MM.1S (cell line): ENCODE measurements at regions not wholly inside any gene's neighbourhood (a gene's known extent, or its start where the extent isn't known, plus 50 kb on each side); places are given as distances from the start of the nearest gene placed in this dataset.

Source experiments
- DNase-seq: peaks from one replicate; pipeline ENCODE4 v3.0.0-alpha.2; 2015
- H2AFZ ChIP-seq: fragments of 300-600 bp; sonication (generic); 2 replicates; pipeline ENCODE4 v1.6.0; 2016; ENCODE audit warnings: antibody characterized with exemption, low read length
- H3F3A ChIP-seq: fragments of 300-600 bp; sonication (generic); 2 replicates; pipeline ENCODE4 v1.6.1; 2016; ENCODE audit warnings: mild to moderate bottlenecking, antibody characterized with exemption, low read length, moderate library complexity, mixed read lengths; ENCODE audit not compliant: insufficient read depth
- H3K27ac ChIP-seq: fragments of 300-600 bp; sonication (generic); 2 replicates; pipeline ENCODE4 v1.5.1; 2016; ENCODE audit warnings: mild to moderate bottlenecking, low read length
- H3K27me3 ChIP-seq: fragments of 300-600 bp; sonication (generic); replicated peaks from 2 replicates; pipeline ENCODE4 v1.6.0; 2016; ENCODE audit warnings: low read length; ENCODE audit not compliant: insufficient read depth
- H3K36me3 ChIP-seq: fragments of 300-600 bp; sonication (generic); replicated peaks from 2 replicates; pipeline ENCODE4 v1.6.1; 2016; ENCODE audit warnings: mild to moderate bottlenecking, low read length, mixed read lengths; ENCODE audit not compliant: insufficient read depth
- H3K4me1 ChIP-seq: fragments of 300-600 bp; sonication (generic); 2 replicates; pipeline ENCODE4 v1.6.1; 2016; ENCODE audit warnings: low read length, mixed read lengths
- H3K4me2 ChIP-seq: fragments of 300-600 bp; sonication (generic); 2 replicates; pipeline ENCODE4 v1.6.0; 2016; ENCODE audit warnings: low read depth, low read length
- H3K4me3 ChIP-seq: fragments of 300-600 bp; sonication (generic); 2 replicates; pipeline ENCODE4 v1.5.1; 2016; ENCODE audit warnings: low read length, mixed read lengths
- H3K79me2 ChIP-seq: fragments of 300-600 bp; sonication (generic); 2 replicates; pipeline ENCODE4 v1.6.1; 2016; ENCODE audit warnings: mixed run types, low read length, mixed read lengths
- H3K9ac ChIP-seq: fragments of 300-600 bp; sonication (generic); 2 replicates; pipeline ENCODE4 v1.6.1; 2016; ENCODE audit warnings: low read length, mixed read lengths
- H3K9me2 ChIP-seq: fragments of 300-600 bp; sonication (generic); replicated peaks from 2 replicates; pipeline ENCODE4 v1.6.1; 2016; ENCODE audit warnings: mild to moderate bottlenecking, low read length, mixed read lengths; ENCODE audit not compliant: insufficient read depth
- H3K9me3 ChIP-seq: fragments of 300-600 bp; sonication (generic); replicated peaks from 2 replicates; pipeline ENCODE4 v1.6.1; 2016; ENCODE audit warnings: mild to moderate bottlenecking, low read length, mixed read lengths; ENCODE audit not compliant: insufficient read depth
- H4K20me1 ChIP-seq: fragments of 300-600 bp; sonication (generic); 2 replicates; pipeline ENCODE4 v1.6.1; 2016; ENCODE audit warnings: mild to moderate bottlenecking, low read length, moderate library complexity, mixed read lengths; ENCODE audit not compliant: insufficient read depth
- EZH2 ChIP-seq: fragments of 300-600 bp; sonication (generic); optimal IDR thresholded peaks from 2 replicates; pipeline ENCODE3; 2017; ENCODE audit warnings: low read depth, mild to moderate bottlenecking, antibody characterized with exemption, low read length, mixed read lengths
- EZH2phosphoT487 ChIP-seq: fragments of 300-600 bp; sonication (generic); IDR thresholded peaks from 2 replicates; pipeline ENCODE4 v1.6.1; 2018; ENCODE audit warnings: antibody characterized with exemption, low read length
- TF ChIP-seq, protein P1 (sequence below): fragments of 300-600 bp; sonication (generic); IDR thresholded peaks from 2 replicates; pipeline ENCODE4 v1.5.1; 2016; ENCODE audit warnings: antibody characterized with exemption, low read length, mixed read lengths

DNA sequence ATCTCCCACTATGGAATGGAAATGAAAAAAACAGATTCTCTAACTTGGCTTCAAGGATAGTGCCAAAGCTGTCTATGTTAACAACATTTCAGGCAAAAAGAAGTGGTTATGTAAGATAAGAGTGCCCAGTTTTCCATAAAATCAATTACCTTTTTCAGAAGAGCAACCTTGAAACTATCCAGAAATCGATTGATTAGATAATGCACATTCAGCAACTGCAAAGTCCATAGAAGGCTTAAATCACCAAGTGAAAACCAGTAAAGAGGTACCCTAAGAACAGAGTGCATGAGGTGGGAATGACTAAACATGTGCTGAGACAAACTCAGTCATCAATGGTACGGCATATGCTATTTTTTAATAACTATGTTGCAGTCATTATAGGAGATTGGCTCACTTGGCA, 71.9 kb upstream of the TNKS2 start:
- TF ChIP-seq, protein P1, sequence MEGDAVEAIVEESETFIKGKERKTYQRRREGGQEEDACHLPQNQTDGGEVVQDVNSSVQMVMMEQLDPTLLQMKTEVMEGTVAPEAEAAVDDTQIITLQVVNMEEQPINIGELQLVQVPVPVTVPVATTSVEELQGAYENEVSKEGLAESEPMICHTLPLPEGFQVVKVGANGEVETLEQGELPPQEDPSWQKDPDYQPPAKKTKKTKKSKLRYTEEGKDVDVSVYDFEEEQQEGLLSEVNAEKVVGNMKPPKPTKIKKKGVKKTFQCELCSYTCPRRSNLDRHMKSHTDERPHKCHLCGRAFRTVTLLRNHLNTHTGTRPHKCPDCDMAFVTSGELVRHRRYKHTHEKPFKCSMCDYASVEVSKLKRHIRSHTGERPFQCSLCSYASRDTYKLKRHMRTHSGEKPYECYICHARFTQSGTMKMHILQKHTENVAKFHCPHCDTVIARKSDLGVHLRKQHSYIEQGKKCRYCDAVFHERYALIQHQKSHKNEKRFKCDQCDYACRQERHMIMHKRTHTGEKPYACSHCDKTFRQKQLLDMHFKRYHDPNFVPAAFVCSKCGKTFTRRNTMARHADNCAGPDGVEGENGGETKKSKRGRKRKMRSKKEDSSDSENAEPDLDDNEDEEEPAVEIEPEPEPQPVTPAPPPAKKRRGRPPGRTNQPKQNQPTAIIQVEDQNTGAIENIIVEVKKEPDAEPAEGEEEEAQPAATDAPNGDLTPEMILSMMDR, result no peak
- no peak for TF ChIP-seq EZH2
- TF ChIP-seq EZH2phosphoT487, result no peak
- Histone ChIP-seq H3K9ac (no peak overlapping the region), H3K36me3 (no peaks in the 10 kb centered on the region), H3K9me2 (no peaks in the 10 kb centered on the region), H2AFZ (no peak overlapping the region), H3K4me2 (no peak overlapping the region), H3K27me3 (no peaks in the 10 kb centered on the region), H3K4me1 (no peaks in the 10 kb centered on the region), H3F3A (no peaks in the 10 kb centered on the region), H3K79me2 (no peaks in the 10 kb centered on the region), H4K20me1 (no peaks in the 10 kb centered on the region), H3K9me3 (no peaks in the 10 kb centered on the region), H3K4me3 (no peak overlapping the region), H3K27ac (no peak overlapping the region)
- no peak for DNase-seq

DNA sequence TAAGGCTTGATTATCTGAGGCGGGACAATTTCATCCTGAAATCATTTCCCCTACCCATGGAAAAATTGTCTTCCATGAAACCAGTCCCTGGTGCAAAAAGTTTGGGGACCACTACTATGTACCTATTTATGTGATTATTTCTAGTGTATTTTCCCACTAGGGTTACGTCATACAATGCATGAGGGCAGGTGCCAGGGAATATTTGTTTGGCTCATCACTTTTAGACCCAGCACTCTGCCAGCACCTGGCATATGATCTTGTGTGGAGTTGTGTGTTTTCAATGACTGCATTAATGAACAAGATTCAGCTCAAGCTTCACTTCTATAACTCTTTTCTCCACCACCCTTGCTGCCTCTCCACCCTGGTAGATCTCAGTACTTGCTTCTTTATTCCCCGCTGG, 73.3 kb upstream of the TNKS2 start:
- H3K4me1 ChIP-seq, result no peaks in the 10 kb centered on the region
- no peak for DNase-seq
- H3K9me2 ChIP-seq, result no peaks in the 10 kb centered on the region
- H3K4me3 ChIP-seq, result no peak overlapping the region
- no peak overlapping the region for H3K4me2 ChIP-seq
- H3K79me2 ChIP-seq, result no peaks in the 10 kb centered on the region
- no peak overlapping the region for H2AFZ ChIP-seq
- H3K27me3 ChIP-seq, result no peaks in the 10 kb centered on the region
- H3K36me3 ChIP-seq, result no peaks in the 10 kb centered on the region
- no peak overlapping the region for H3K27ac ChIP-seq
- no peaks in the 10 kb centered on the region for H4K20me1 ChIP-seq
- no peaks in the 10 kb centered on the region for H3K9me3 ChIP-seq
- H3F3A ChIP-seq, result no peaks in the 10 kb centered on the region
- H3K9ac ChIP-seq, result no peak overlapping the region
- TF ChIP-seq EZH2, result no peak
- TF ChIP-seq, protein P1, result no peak
- no peak for TF ChIP-seq EZH2phosphoT487

DNA sequence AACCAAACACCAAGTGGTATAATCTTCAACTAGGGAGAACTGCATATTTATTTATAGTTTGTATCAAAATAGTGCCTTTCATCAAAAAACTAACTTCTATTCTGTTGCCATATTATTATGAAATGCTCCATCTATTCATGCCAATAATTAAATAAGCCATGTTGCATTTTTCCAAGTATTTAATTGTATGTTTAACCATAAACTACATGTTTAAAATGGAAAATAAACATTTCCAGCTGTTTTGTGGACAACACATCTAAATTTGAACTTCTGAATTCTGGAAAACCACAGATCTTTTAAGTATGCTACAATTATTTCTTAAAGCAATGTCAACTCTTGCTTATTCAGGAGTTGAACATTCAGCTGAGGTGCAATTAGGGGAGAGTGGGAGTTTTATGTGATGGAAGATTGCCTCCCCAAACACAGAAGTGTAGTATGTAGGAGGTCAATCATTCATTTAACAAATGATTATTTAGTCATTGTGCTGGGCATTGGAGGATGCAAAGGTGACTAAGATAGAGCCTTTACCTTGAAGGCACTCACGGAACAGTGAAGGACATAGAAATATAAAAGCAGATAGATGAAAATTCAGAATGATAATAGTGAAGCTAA, 80.7 kb upstream of the PPP1R3C start:
- no peaks in the 10 kb centered on the region for H3F3A ChIP-seq
- TF ChIP-seq EZH2, result no peak
- TF ChIP-seq, protein P1, result no peak
- TF ChIP-seq EZH2phosphoT487, result no peak
- H3K27me3 ChIP-seq, result no peaks in the 10 kb centered on the region
- H3K4me1 ChIP-seq, result peaks cover 12% of the 10 kb centered on the region
- H3K4me3 ChIP-seq, result no peak overlapping the region
- H4K20me1 ChIP-seq, result no peaks in the 10 kb centered on the region
- no peaks in the 10 kb centered on the region for H3K79me2 ChIP-seq
- no peaks in the 10 kb centered on the region for H3K36me3 ChIP-seq
- no peak overlapping the region for H3K27ac ChIP-seq
- no peaks in the 10 kb centered on the region for H3K9me2 ChIP-seq
- H3K4me2 ChIP-seq, result no peak overlapping the region
- no peak for DNase-seq
- H3K9me3 ChIP-seq, result no peaks in the 10 kb centered on the region
- H2AFZ ChIP-seq, result no peak overlapping the region
- H3K9ac ChIP-seq, result no peak overlapping the region
